ENCODE measurements at regions not wholly inside any gene's neighbourhood (a gene's known extent, or its start where the extent isn't known, plus 50 kb on each side); places are given as distances from the start of the nearest gene placed in this dataset.

GRCh38 chr10:53006663-53007526, 234.3 kb upstream of the MBL2 start:
- Histone ChIP-seq H2BK12ac (ENCODE audit: insufficient read length, low read depth, low read length) (no peak overlapping the region), H3K79me2 (ENCODE audit: insufficient read depth, low read length) (no peaks in the 10 kb centered on the region), H3K9me3 (ENCODE audit: control insufficient read depth, low read depth, low read length) (no peaks in the 10 kb centered on the region), H3K4me1 (ENCODE audit: insufficient read depth, low read length) (no peaks in the 10 kb centered on the region), H3T11ph (ENCODE audit: low read length) (no peak overlapping the region), H4K91ac (ENCODE audit: insufficient read length, low read depth, low read length) (no peak overlapping the region), H3K18ac (ENCODE audit: insufficient read length, low read depth, low read length) (no peak overlapping the region), H3K27me3 (ENCODE audit: insufficient read depth, low read length) (no peaks in the 10 kb centered on the region), H4K20me1 (ENCODE audit: control insufficient read depth, insufficient read depth, insufficient read length) (no peaks in the 10 kb centered on the region), H3K4ac (ENCODE audit: low read depth, low read length) (no peak overlapping the region), H3K27ac (ENCODE audit: insufficient read length, low read depth, low read length) (no peak overlapping the region), H4K8ac (replicated peaks; ENCODE audit: insufficient read length, low read depth, low read length) (no peak overlapping the region), H3K79me1 (ENCODE audit: insufficient read depth, low read depth, low read length, poor library complexity, severe bottlenecking) (no peaks in the 10 kb centered on the region), H3K23ac (ENCODE audit: insufficient read length, low read depth, low read length) (no peak overlapping the region), H3K56ac (ENCODE audit: insufficient read length, low read depth, low read length) (no peak overlapping the region), H3K4me2 (ENCODE audit: insufficient read depth, insufficient read length, low read length) (no peak overlapping the region), H2BK5ac (ENCODE audit: insufficient read length, low read length) (no peak overlapping the region), H3K23me2 (ENCODE audit: insufficient read length, low read depth, low read length, poor library complexity, severe bottlenecking) (no peaks in the 10 kb centered on the region), H3K9ac (ENCODE audit: extremely low read depth, insufficient read length, low read length) (no peak overlapping the region), H2AK5ac (ENCODE audit: insufficient read length, low read length) (no peak overlapping the region), H4K5ac (ENCODE audit: insufficient read length, low read depth, low read length) (no peak overlapping the region), H2BK120ac (ENCODE audit: low read depth, low read length, poor library complexity, severe bottlenecking) (no peak overlapping the region), H2AFZ (ENCODE audit: low read length) (no peak overlapping the region), H2BK15ac (ENCODE audit: low read depth, low read length) (no peak overlapping the region), H2BK20ac (ENCODE audit: low read depth, low read length, poor library complexity, severe bottlenecking) (no peak overlapping the region), H3K14ac (ENCODE audit: insufficient read depth, low read length) (no peak overlapping the region)
- TF ChIP-seq CTCF (conservative IDR thresholded peaks at IDR 0.05): no peak
- Mint-ChIP-seq H3K36me3 (ENCODE audit: insufficient read depth in 1 of 3, low read depth in 3 of 3) (peaks cover 0 to 5% (median 3%) of the 10 kb centered on the region in 3 experiments; a peak in 1 of 7 replicates), H3K9me3 (no peaks in the 10 kb centered on the region), H3K4me1 (peaks cover 2 to 3% of the 10 kb centered on the region in 2 experiments; a peak in 2 of 4 replicates), H3K4me3 (no peak overlapping the region), H3K27ac (no peak overlapping the region), H3K27me3 (ENCODE audit: low read depth) (no peaks in the 10 kb centered on the region)
- WGBS (ENCODE audit: extremely low coverage, insufficient read length, low lambda C conversion rate): no CpG with 5 or more reads among the region's 1 CpG
- DNase-seq: no peak
